ENCODE measurements at regions not wholly inside any gene's neighbourhood (a gene's known extent, or its start where the extent isn't known, plus 50 kb on each side); places are given as distances from the start of the nearest gene placed in this dataset.

GRCh38 chr4:124290678-124291077, 421.9 kb downstream of the ANKRD50 start:
- no peak for DNase-seq (ENCODE audit: extremely low spot score, unreplicated experiment)
- H3K9me3 Mint-ChIP-seq = no peaks in the 10 kb centered on the region
- H3K4me1 Mint-ChIP-seq (ENCODE audit: unreplicated experiment) = no peaks in the 10 kb centered on the region
- H3K27ac Mint-ChIP-seq = no peak overlapping the region
- H3K36me3 Mint-ChIP-seq = no peaks in the 10 kb centered on the region
- no peak overlapping the region for H3K4me3 Mint-ChIP-seq
- no peaks in the 10 kb centered on the region for H3K27me3 Mint-ChIP-seq
- TF ChIP-seq CTCF (conservative IDR thresholded peaks at IDR 0.05) = no peak

GRCh38 chr4:124295413-124295812, 417.1 kb downstream of the ANKRD50 start:
- H3K4me1 Mint-ChIP-seq (ENCODE audit: unreplicated experiment) = no peaks in the 10 kb centered on the region
- H3K27ac Mint-ChIP-seq = no peak overlapping the region
- no peak for TF ChIP-seq CTCF (conservative IDR thresholded peaks at IDR 0.05)
- no peak overlapping the region for H3K4me3 Mint-ChIP-seq
- no peaks in the 10 kb centered on the region for H3K36me3 Mint-ChIP-seq
- no peaks in the 10 kb centered on the region for H3K9me3 Mint-ChIP-seq
- DNase-seq (ENCODE audit: extremely low spot score, unreplicated experiment) = no peak
- H3K27me3 Mint-ChIP-seq = no peaks in the 10 kb centered on the region

- H3K4me3 Mint-ChIP-seq = no peak overlapping the region
- H3K36me3 Mint-ChIP-seq = no peaks in the 10 kb centered on the region
- no peak overlapping the region for H3K27ac Mint-ChIP-seq
- TF ChIP-seq CTCF (conservative IDR thresholded peaks at IDR 0.05) = no peak
- no peaks in the 10 kb centered on the region for H3K27me3 Mint-ChIP-seq
- H3K9me3 Mint-ChIP-seq = peaks cover 4% of the 10 kb centered on the region
- no peak for DNase-seq (ENCODE audit: extremely low spot score, unreplicated experiment)
- H3K4me1 Mint-ChIP-seq (ENCODE audit: unreplicated experiment) = no peaks in the 10 kb centered on the region
These were observed 407.6 kb downstream of the ANKRD50 start for GRCh38 chr4:124304941-124305340.

- Mint-ChIP-seq H3K27me3 (no peaks in the 10 kb centered on the region), H3K27ac (no peak overlapping the region), H3K4me1 (ENCODE audit: unreplicated experiment) (no peaks in the 10 kb centered on the region), H3K4me3 (no peak overlapping the region), H3K36me3 (no peaks in the 10 kb centered on the region), H3K9me3 (peaks cover 4% of the 10 kb centered on the region)
- no peak for DNase-seq (ENCODE audit: extremely low spot score, unreplicated experiment)
- no peak for TF ChIP-seq CTCF (conservative IDR thresholded peaks at IDR 0.05)
These were observed 406.2 kb downstream of the ANKRD50 start for GRCh38 chr4:124306352-124306751.

- Mint-ChIP-seq H3K27me3 (no peaks in the 10 kb centered on the region), H3K27ac (no peak overlapping the region), H3K36me3 (no peaks in the 10 kb centered on the region), H3K9me3 (peaks cover 4% of the 10 kb centered on the region), H3K4me1 (ENCODE audit: unreplicated experiment) (no peaks in the 10 kb centered on the region), H3K4me3 (no peak overlapping the region)
- TF ChIP-seq CTCF (conservative IDR thresholded peaks at IDR 0.05) = no peak
- no peak for DNase-seq (ENCODE audit: extremely low spot score, unreplicated experiment)
These were observed 405.4 kb downstream of the ANKRD50 start for GRCh38 chr4:124307143-124307542.

GRCh38 chr4:124318292-124318691, 394.2 kb downstream of the ANKRD50 start:
- Mint-ChIP-seq H3K4me3 (no peak overlapping the region), H3K27ac (no peak overlapping the region), H3K27me3 (no peaks in the 10 kb centered on the region), H3K36me3 (no peaks in the 10 kb centered on the region), H3K9me3 (no peaks in the 10 kb centered on the region), H3K4me1 (ENCODE audit: unreplicated experiment) (peaks cover 3% of the 10 kb centered on the region)
- DNase-seq (ENCODE audit: extremely low spot score, unreplicated experiment) = no peak
- no peak for TF ChIP-seq CTCF (conservative IDR thresholded peaks at IDR 0.05)
